ENCODE measurements at regions not wholly inside any gene's neighbourhood (a gene's known extent, or its start where the extent isn't known, plus 50 kb on each side); places are given as distances from the start of the nearest gene placed in this dataset.
A peak's percentile ranks its signal among the peaks of the same experiment; 100 is the strongest.

GRCh38 chr7:142420554-142421362 lies 162.9 kb upstream of the PRSS58 start:
- no peak for TF ChIP-seq CTCF (IDR thresholded peaks at IDR 0.05)
- no peak for TF ChIP-seq POLR2A (IDR thresholded peaks at IDR 0.05)
- DNase-seq, result peak; percentile 58
- intact Hi-C loops (cut with DNase I; ENCODE audit: low total_unique reads), result no loop called here
- Histone ChIP-seq H3K36me3 (ENCODE audit: low read depth, missing control alignments) (no peaks in the 10 kb centered on the region), H3K9me3 (no peaks in the 10 kb centered on the region), H3K27me3 (no peaks in the 10 kb centered on the region), H3K27ac (no peak overlapping the region), H3K4me3 (no peak overlapping the region), H3K4me1 (no peaks in the 10 kb centered on the region)
- 71 to 74% methylated on average over 5 of the region's 5 CpGs for WGBS, 2 donors

GRCh38 chr7:142418326-142418725 lies 160.5 kb upstream of the PRSS58 start:
- no peak overlapping the region for H3K27ac ChIP-seq
- WGBS, 2 donors, result 80 to 84% methylated on average over 4 of the region's 4 CpGs
- no peak for DNase-seq
- no peaks in the 10 kb centered on the region for H3K9me3 ChIP-seq
- TF ChIP-seq CTCF (IDR thresholded peaks at IDR 0.05) (no peak), POLR2A (IDR thresholded peaks at IDR 0.05) (no peak)
- H3K4me3 ChIP-seq, result no peak overlapping the region
- intact Hi-C loops (cut with DNase I; ENCODE audit: low total_unique reads), result no loop called here
- no peaks in the 10 kb centered on the region for H3K4me1 ChIP-seq
- no peaks in the 10 kb centered on the region for H3K36me3 ChIP-seq (ENCODE audit: low read depth, missing control alignments)
- no peaks in the 10 kb centered on the region for H3K27me3 ChIP-seq

GRCh38 chr7:142414915-142415314 lies 157.1 kb upstream of the PRSS58 start:
- 84 to 91% methylated on average over 4 of the region's 4 CpGs for WGBS, 2 donors

GRCh38 chr7:142414135-142414534 lies 156.3 kb upstream of the PRSS58 start:
- Histone ChIP-seq H3K27me3 (no peaks in the 10 kb centered on the region), H3K27ac (no peak overlapping the region), H3K36me3 (ENCODE audit: low read depth, missing control alignments) (no peaks in the 10 kb centered on the region), H3K4me1 (no peaks in the 10 kb centered on the region), H3K9me3 (no peaks in the 10 kb centered on the region), H3K4me3 (no peak overlapping the region)
- intact Hi-C loops (cut with DNase I; ENCODE audit: low total_unique reads), result no loop called here
- TF ChIP-seq POLR2A (IDR thresholded peaks at IDR 0.05) (no peak), CTCF (IDR thresholded peaks at IDR 0.05) (no peak)
- no peak for DNase-seq
- 95% methylated on average over 3 of the region's 3 CpGs for WGBS, 2 donors

More at GRCh38 chr7:142414915-142415314, 157.1 kb upstream of the PRSS58 start:
- Histone ChIP-seq H3K27ac (no peak overlapping the region), H3K4me3 (no peak overlapping the region), H3K4me1 (no peaks in the 10 kb centered on the region), H3K9me3 (no peaks in the 10 kb centered on the region), H3K27me3 (no peaks in the 10 kb centered on the region), H3K36me3 (ENCODE audit: low read depth, missing control alignments) (no peaks in the 10 kb centered on the region)
- no peak for DNase-seq
- TF ChIP-seq POLR2A (IDR thresholded peaks at IDR 0.05) (no peak), CTCF (IDR thresholded peaks at IDR 0.05) (no peak)
- intact Hi-C loops (cut with DNase I; ENCODE audit: low total_unique reads), result no loop called here

Data from testis (tissue), 2 donors.